ENCODE measurements at regions not wholly inside any gene's neighbourhood (a gene's known extent, or its start where the extent isn't known, plus 50 kb on each side); places are given as distances from the start of the nearest gene placed in this dataset.

DNA sequence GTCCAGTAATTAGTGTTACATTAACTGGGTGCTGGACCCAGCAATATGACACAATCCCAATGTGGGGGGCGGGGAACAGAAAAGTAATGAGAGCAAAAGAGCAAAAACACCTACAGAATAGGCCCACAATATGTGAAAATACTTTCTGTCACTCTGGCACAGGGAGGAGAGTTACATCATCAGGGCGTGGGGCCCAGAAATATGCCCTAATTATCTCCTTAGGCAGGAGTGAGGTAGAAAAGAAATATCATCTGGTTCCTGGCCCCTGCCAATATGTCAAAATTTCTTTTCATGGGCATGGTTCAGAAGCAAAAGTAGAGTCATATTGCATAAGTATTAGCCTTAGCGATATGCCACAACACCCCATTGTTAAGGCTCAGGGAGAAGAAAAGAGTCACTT lies 959.8 kb upstream of the TSPY4 start (continued):
- TF ChIP-seq, protein P1, sequence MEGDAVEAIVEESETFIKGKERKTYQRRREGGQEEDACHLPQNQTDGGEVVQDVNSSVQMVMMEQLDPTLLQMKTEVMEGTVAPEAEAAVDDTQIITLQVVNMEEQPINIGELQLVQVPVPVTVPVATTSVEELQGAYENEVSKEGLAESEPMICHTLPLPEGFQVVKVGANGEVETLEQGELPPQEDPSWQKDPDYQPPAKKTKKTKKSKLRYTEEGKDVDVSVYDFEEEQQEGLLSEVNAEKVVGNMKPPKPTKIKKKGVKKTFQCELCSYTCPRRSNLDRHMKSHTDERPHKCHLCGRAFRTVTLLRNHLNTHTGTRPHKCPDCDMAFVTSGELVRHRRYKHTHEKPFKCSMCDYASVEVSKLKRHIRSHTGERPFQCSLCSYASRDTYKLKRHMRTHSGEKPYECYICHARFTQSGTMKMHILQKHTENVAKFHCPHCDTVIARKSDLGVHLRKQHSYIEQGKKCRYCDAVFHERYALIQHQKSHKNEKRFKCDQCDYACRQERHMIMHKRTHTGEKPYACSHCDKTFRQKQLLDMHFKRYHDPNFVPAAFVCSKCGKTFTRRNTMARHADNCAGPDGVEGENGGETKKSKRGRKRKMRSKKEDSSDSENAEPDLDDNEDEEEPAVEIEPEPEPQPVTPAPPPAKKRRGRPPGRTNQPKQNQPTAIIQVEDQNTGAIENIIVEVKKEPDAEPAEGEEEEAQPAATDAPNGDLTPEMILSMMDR (conservative IDR thresholded peaks at IDR 0.05; ENCODE audit: low read depth in 2 of 2) = no peak

DNA sequence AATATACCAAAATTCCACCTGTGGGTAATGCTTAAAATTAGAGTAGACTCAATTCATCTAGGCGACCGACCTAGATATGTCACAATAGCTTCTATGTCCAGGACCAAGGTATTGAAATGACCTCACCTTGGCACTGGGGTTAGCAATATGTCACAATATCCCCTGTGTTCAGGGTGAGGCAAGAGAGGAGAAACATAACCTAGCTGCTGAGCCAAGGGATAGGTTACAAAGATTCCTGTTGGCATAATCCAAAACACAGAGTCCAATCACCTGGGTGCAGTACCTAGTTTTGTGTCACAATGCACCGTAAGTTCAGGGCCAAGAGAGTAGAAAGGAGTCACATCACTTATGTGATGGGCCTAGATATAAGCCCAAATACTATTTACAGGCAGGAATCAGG lies 957.5 kb upstream of the TSPY4 start:
- ATAC-seq = no peak
- no peak for DNase-seq (ENCODE audit: low spot score)
- H3K9me3 Mint-ChIP-seq = peaks cover 38% of the 10 kb centered on the region
- H3K79me2 ChIP-seq (replicated peaks; ENCODE audit: insufficient read depth) = no peaks in the 10 kb centered on the region
- no peaks in the 10 kb centered on the region for H3K27me3 Mint-ChIP-seq (ENCODE audit: insufficient read depth, low read depth, poor library complexity)
- no peaks in the 10 kb centered on the region for H3K4me1 Mint-ChIP-seq
- no peaks in the 10 kb centered on the region for H3K4me1 ChIP-seq (ENCODE audit: insufficient read depth)
- H3K27ac Mint-ChIP-seq = no peak overlapping the region
- no peaks in the 10 kb centered on the region for H3F3A ChIP-seq (replicated peaks; ENCODE audit: low read depth)
- H3K36me3 Mint-ChIP-seq (ENCODE audit: low read depth) = no peaks in the 10 kb centered on the region
- H4K20me1 ChIP-seq (replicated peaks; ENCODE audit: insufficient read depth) = no peaks in the 10 kb centered on the region
- no peak overlapping the region for H3K4me2 ChIP-seq
- no peaks in the 10 kb centered on the region for H3K9me2 ChIP-seq (ENCODE audit: insufficient read depth)
- no peak overlapping the region for H3K27ac ChIP-seq (ENCODE audit: low read depth)
- no peaks in the 10 kb centered on the region for H3K36me3 ChIP-seq (ENCODE audit: insufficient read depth)
- H3K27me3 ChIP-seq (ENCODE audit: insufficient read depth) = no peaks in the 10 kb centered on the region
- no peak overlapping the region for H3K4me3 ChIP-seq
- H2AFZ ChIP-seq = no peak overlapping the region
- H3K4me3 Mint-ChIP-seq = no peak overlapping the region
- TF ChIP-seq CREB1 (CRISPR knock-in tag; IDR thresholded peaks at IDR 0.05; ENCODE audit: low read depth) (no peak), ZNF114 (CRISPR knock-in tag; IDR thresholded peaks at IDR 0.05) (no peak), JUNB (IDR thresholded peaks at IDR 0.05; ENCODE audit: unreplicated experiment) (no peak), NANOG (IDR thresholded peaks at IDR 0.05; ENCODE audit: borderline replicate concordance) (no peak), EZH2 (IDR thresholded peaks at IDR 0.05; ENCODE audit: low read depth, unreplicated experiment) (no peak), POLR2AphosphoS5 (IDR thresholded peaks at IDR 0.05; ENCODE audit: low read depth) (no peak), ZNF331 (CRISPR knock-in tag; IDR thresholded peaks at IDR 0.05; ENCODE audit: low read depth) (no peak), EZH2phosphoT487 (IDR thresholded peaks at IDR 0.05; ENCODE audit: unreplicated experiment) (no peak)
- TF ChIP-seq, protein P1 (conservative IDR thresholded peaks at IDR 0.05; ENCODE audit: low read depth in 2 of 2) = no peak
- TF ChIP-seq, protein P2, sequence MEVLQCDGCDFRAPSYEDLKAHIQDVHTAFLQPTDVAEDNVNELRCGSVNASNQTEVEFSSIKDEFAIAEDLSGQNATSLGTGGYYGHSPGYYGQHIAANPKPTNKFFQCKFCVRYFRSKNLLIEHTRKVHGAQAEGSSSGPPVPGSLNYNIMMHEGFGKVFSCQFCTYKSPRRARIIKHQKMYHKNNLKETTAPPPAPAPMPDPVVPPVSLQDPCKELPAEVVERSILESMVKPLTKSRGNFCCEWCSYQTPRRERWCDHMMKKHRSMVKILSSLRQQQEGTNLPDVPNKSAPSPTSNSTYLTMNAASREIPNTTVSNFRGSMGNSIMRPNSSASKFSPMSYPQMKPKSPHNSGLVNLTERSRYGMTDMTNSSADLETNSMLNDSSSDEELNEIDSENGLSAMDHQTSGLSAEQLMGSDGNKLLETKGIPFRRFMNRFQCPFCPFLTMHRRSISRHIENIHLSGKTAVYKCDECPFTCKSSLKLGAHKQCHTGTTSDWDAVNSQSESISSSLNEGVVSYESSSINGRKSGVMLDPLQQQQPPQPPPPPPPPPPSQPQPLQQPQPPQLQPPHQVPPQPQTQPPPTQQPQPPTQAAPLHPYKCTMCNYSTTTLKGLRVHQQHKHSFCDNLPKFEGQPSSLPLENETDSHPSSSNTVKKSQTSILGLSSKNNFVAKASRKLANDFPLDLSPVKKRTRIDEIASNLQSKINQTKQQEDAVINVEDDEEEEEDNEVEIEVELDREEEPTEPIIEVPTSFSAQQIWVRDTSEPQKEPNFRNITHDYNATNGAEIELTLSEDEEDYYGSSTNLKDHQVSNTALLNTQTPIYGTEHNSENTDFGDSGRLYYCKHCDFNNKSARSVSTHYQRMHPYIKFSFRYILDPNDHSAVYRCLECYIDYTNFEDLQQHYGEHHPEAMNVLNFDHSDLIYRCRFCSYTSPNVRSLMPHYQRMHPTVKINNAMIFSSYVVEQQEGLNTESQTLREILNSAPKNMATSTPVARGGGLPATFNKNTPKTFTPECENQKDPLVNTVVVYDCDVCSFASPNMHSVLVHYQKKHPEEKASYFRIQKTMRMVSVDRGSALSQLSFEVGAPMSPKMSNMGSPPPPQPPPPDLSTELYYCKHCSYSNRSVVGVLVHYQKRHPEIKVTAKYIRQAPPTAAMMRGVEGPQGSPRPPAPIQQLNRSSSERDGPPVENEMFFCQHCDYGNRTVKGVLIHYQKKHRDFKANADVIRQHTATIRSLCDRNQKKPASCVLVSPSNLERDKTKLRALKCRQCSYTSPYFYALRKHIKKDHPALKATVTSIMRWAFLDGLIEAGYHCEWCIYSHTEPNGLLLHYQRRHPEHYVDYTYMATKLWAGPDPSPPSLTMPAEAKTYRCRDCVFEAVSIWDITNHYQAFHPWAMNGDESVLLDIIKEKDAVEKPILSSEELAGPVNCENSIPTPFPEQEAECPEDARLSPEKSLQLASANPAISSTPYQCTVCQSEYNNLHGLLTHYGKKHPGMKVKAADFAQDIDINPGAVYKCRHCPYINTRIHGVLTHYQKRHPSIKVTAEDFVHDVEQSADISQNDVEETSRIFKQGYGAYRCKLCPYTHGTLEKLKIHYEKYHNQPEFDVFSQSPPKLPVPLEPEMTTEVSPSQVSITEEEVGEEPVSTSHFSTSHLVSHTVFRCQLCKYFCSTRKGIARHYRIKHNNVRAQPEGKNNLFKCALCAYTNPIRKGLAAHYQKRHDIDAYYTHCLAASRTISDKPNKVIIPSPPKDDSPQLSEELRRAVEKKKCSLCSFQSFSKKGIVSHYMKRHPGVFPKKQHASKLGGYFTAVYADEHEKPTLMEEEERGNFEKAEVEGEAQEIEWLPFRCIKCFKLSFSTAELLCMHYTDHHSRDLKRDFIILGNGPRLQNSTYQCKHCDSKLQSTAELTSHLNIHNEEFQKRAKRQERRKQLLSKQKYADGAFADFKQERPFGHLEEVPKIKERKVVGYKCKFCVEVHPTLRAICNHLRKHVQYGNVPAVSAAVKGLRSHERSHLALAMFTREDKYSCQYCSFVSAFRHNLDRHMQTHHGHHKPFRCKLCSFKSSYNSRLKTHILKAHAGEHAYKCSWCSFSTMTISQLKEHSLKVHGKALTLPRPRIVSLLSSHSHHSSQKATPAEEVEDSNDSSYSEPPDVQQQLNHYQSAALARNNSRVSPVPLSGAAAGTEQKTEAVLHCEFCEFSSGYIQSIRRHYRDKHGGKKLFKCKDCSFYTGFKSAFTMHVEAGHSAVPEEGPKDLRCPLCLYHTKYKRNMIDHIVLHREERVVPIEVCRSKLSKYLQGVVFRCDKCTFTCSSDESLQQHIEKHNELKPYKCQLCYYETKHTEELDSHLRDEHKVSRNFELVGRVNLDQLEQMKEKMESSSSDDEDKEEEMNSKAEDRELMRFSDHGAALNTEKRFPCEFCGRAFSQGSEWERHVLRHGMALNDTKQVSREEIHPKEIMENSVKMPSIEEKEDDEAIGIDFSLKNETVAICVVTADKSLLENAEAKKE (CRISPR knock-in tag; IDR thresholded peaks at IDR 0.05) = no peak
- TF ChIP-seq, protein P3, sequence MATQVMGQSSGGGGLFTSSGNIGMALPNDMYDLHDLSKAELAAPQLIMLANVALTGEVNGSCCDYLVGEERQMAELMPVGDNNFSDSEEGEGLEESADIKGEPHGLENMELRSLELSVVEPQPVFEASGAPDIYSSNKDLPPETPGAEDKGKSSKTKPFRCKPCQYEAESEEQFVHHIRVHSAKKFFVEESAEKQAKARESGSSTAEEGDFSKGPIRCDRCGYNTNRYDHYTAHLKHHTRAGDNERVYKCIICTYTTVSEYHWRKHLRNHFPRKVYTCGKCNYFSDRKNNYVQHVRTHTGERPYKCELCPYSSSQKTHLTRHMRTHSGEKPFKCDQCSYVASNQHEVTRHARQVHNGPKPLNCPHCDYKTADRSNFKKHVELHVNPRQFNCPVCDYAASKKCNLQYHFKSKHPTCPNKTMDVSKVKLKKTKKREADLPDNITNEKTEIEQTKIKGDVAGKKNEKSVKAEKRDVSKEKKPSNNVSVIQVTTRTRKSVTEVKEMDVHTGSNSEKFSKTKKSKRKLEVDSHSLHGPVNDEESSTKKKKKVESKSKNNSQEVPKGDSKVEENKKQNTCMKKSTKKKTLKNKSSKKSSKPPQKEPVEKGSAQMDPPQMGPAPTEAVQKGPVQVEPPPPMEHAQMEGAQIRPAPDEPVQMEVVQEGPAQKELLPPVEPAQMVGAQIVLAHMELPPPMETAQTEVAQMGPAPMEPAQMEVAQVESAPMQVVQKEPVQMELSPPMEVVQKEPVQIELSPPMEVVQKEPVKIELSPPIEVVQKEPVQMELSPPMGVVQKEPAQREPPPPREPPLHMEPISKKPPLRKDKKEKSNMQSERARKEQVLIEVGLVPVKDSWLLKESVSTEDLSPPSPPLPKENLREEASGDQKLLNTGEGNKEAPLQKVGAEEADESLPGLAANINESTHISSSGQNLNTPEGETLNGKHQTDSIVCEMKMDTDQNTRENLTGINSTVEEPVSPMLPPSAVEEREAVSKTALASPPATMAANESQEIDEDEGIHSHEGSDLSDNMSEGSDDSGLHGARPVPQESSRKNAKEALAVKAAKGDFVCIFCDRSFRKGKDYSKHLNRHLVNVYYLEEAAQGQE (IDR thresholded peaks at IDR 0.05; ENCODE audit: unreplicated experiment) = no peak
